Stomach (tissue), 4 donors: ENCODE measurements at regions not wholly inside any gene's neighbourhood (a gene's known extent, or its start where the extent isn't known, plus 50 kb on each side); places are given as distances from the start of the nearest gene placed in this dataset.

Experiments used
- POLR2A ChIP-seq, 4 donors: fragments of 450-650 bp; IDR thresholded peaks; one replicate each; pipeline ENCODE4 v1.6.1; 2016; ENCODE audit warnings: antibody characterized with exemption in 4 of 4, control low read depth in 2 of 4, mild to moderate bottlenecking in 1 of 4, moderate library complexity in 1 of 4
- POLR2AphosphoS5 ChIP-seq, 3 donors: sonication (generic); formaldehyde crosslinking; IDR thresholded peaks; one replicate each; pipeline ENCODE4 v1.6.1; 2016; ENCODE audit warnings: antibody characterized with exemption in 3 of 3
- TF ChIP-seq, protein P1 (sequence below), 7 experiments: fragments of 450-650 bp in 4 of 7; fragments of 200-600 bp in 3 of 7; sonication (generic) in 3 of 7; IDR thresholded peaks; one replicate each; pipeline ENCODE4 v1.5.1; 2016 to 2019; ENCODE audit warnings: antibody characterized with exemption in 7 of 7, control low read depth in 2 of 7, mild to moderate bottlenecking in 1 of 7

DNA sequence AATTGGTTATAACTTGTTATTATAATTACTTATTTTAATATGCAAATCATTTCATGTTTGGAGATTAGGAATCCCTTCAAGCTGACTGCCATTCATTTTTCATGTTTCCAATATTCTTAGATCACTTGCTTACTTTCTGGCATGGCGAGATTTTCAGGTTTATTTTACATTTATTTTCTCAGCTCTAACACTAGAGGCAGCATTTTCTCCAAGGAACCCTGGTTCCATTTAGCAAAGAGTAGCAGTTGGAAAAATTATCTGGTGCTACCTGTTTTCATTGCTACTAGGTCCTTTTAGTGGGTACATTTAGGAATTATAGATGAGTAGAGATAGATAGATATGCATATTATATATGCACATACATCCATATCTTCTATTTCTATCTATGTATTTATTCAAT lies 90.9 kb upstream of the TRPC4 start:
- TF ChIP-seq POLR2A (IDR thresholded peaks at IDR 0.05) (no peak), POLR2AphosphoS5 (IDR thresholded peaks at IDR 0.05) (no peak)
- TF ChIP-seq, protein P1, sequence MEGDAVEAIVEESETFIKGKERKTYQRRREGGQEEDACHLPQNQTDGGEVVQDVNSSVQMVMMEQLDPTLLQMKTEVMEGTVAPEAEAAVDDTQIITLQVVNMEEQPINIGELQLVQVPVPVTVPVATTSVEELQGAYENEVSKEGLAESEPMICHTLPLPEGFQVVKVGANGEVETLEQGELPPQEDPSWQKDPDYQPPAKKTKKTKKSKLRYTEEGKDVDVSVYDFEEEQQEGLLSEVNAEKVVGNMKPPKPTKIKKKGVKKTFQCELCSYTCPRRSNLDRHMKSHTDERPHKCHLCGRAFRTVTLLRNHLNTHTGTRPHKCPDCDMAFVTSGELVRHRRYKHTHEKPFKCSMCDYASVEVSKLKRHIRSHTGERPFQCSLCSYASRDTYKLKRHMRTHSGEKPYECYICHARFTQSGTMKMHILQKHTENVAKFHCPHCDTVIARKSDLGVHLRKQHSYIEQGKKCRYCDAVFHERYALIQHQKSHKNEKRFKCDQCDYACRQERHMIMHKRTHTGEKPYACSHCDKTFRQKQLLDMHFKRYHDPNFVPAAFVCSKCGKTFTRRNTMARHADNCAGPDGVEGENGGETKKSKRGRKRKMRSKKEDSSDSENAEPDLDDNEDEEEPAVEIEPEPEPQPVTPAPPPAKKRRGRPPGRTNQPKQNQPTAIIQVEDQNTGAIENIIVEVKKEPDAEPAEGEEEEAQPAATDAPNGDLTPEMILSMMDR (IDR thresholded peaks at IDR 0.05) = no peak
